OCI-LY3 (cell line): ENCODE measurements at regions not wholly inside any gene's neighbourhood (a gene's known extent, or its start where the extent isn't known, plus 50 kb on each side); places are given as distances from the start of the nearest gene placed in this dataset.

Source experiments
- H2AFZ ChIP-seq: fragments of 200-600, 300-600 bp; shearing (Covaris generic); 2 replicates; pipeline ENCODE4 v1.6.0; 2014; ENCODE audit warnings: antibody characterized with exemption, low read depth, low read length
- H3K27ac ChIP-seq: fragments of 200-600, 300-600 bp; sonication (generic); 2 replicates; pipeline ENCODE4 v1.5.1; 2014; ENCODE audit warnings: mild to moderate bottlenecking, low read length, moderate library complexity, mixed read lengths
- H3K27me3 ChIP-seq: fragments of 200-600, 300-600 bp; sonication (generic); 2 replicates; pipeline ENCODE4 v1.6.1; 2014; ENCODE audit warnings: low read depth, low read length, mixed read lengths
- H3K36me3 ChIP-seq: fragments of 200-600, 300-600 bp; sonication (generic); replicated peaks from 2 replicates; pipeline ENCODE3; 2014; ENCODE audit warnings: low read depth, low read length, mixed read lengths
- H3K4me1 ChIP-seq: fragments of 300-600, 200-600 bp; sonication (generic); 2 replicates; pipeline ENCODE4 v1.6.1; 2014; ENCODE audit warnings: low read length, mixed read lengths
- H3K4me2 ChIP-seq: fragments of 200-600, 300-600 bp; sonication (generic); 2 replicates; pipeline ENCODE4 v1.6.1; 2014; ENCODE audit warnings: low read length, mixed read lengths
- H3K4me3 ChIP-seq: fragments of 300-600, 200-600 bp; sonication (generic); 2 replicates; pipeline ENCODE4 v1.5.1; 2014; ENCODE audit warnings: antibody characterized with exemption, mild to moderate bottlenecking, low read length, moderate library complexity
- H3K79me2 ChIP-seq: fragments of 300-600, 200-600 bp; shearing (Covaris generic); 2 replicates; pipeline ENCODE4 v1.6.1; 2014; ENCODE audit warnings: mild to moderate bottlenecking, low read length, mixed read lengths
- H3K9ac ChIP-seq: fragments of 300-600, 200-600 bp; shearing (Covaris generic); 2 replicates; pipeline ENCODE4 v1.6.0; 2014; ENCODE audit warnings: mild to moderate bottlenecking, low read length, moderate library complexity
- H3K9me3 ChIP-seq: fragments of 200-600, 300-600 bp; shearing (Covaris generic); 2 replicates; pipeline ENCODE4 v1.6.1; 2014; ENCODE audit warnings: low read length, mixed read lengths; ENCODE audit not compliant: insufficient read depth
- H4K20me1 ChIP-seq: fragments of 200-600, 300-600 bp; sonication (generic); 2 replicates; pipeline ENCODE4 v1.6.1; 2016; ENCODE audit warnings: low read length, mixed read lengths; ENCODE audit not compliant: insufficient read depth
- CTCF ChIP-seq: fragments of 200-600, 300-600 bp; sonication (generic); IDR thresholded peaks from 2 replicates; pipeline ENCODE4 v1.5.1; 2014; ENCODE audit warnings: antibody characterized with exemption, low read length, low read depth
- EZH2phosphoT487 ChIP-seq: fragments of 200-600 bp; shearing (Covaris generic); IDR thresholded peaks from 2 replicates; pipeline ENCODE4 v1.6.1; 2018; ENCODE audit warnings: antibody characterized with exemption, mixed run types, low read depth

DNA sequence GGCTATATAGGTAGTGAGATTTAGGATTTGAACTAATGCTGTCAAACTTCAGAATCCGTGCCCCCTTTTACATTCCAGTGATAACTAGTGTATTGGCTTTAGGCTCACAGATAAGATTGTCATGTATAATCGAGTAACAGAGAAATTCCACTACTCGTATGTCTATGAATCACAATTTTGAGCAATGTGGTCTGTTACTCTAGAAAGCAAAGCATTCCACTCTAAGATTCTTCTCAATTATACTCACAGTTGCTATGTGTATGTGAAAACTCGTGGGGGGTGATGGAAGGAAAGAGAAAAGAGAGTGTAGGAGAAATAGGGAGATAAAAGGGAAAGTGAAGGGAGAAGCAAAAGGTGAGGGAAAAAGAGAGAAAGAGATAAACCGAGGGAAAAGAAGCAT is 1175.1 kb upstream of the GOT2 start:
- H3K27me3 ChIP-seq: no peaks in the 10 kb centered on the region
- H3K79me2 ChIP-seq: no peaks in the 10 kb centered on the region
- H3K9me3 ChIP-seq: no peaks in the 10 kb centered on the region
- H2AFZ ChIP-seq: no peak overlapping the region
- H3K36me3 ChIP-seq: no peaks in the 10 kb centered on the region
- H3K4me1 ChIP-seq: no peaks in the 10 kb centered on the region
- no peak overlapping the region for H3K4me3 ChIP-seq
- no peak overlapping the region for H3K9ac ChIP-seq
- no peaks in the 10 kb centered on the region for H4K20me1 ChIP-seq
- TF ChIP-seq CTCF (no peak), EZH2phosphoT487 (no peak)
- no peak overlapping the region for H3K4me2 ChIP-seq
- no peak overlapping the region for H3K27ac ChIP-seq

DNA sequence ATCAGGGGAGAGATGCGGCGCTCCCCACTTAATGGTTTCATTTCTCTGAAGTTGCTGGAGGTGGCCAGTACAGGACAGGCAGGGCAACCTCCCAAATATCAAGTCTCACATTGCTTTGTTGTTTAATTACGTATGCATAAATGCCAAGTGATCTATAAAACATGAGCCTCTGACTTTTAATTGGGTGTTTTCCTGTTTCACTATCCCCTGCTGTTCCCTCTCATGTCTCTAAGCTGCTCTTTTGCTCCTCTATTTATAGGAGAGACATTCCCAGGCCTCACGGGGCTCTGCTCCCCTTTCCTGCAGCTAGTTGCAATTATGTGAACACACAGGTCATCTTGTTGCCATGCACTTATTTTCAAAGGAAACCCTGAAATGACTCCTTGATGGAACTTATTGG is 1173.5 kb upstream of the GOT2 start:
- H3K9me3 ChIP-seq: no peaks in the 10 kb centered on the region
- no peaks in the 10 kb centered on the region for H3K4me1 ChIP-seq
- H2AFZ ChIP-seq: no peak overlapping the region
- no peaks in the 10 kb centered on the region for H3K27me3 ChIP-seq
- H3K79me2 ChIP-seq: no peaks in the 10 kb centered on the region
- TF ChIP-seq EZH2phosphoT487 (no peak), CTCF (no peak)
- no peak overlapping the region for H3K9ac ChIP-seq
- no peak overlapping the region for H3K27ac ChIP-seq
- H4K20me1 ChIP-seq: no peaks in the 10 kb centered on the region
- H3K4me3 ChIP-seq: no peak overlapping the region
- no peaks in the 10 kb centered on the region for H3K36me3 ChIP-seq
- H3K4me2 ChIP-seq: no peak overlapping the region

DNA sequence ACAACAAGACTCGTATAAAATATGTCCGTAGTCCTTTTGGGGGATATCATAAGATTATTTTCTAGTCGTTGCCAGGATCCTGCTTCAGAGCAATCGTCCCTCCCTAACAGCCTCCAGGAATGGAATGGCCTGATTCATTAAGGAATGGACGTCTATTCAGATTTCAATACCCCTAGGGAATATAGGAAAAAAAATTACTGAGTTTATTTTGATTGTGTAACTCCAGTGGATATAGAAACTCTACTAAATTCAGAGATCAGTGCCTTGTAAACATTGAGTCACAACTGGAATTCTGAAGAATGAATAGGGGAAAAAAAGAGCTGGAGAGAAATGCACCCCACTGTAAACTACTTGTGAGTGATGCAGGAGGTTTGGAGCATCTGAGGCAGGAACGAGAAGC is 1171.5 kb upstream of the GOT2 start:
- Histone ChIP-seq H2AFZ (no peak overlapping the region), H3K9ac (no peak overlapping the region), H3K4me3 (no peak overlapping the region), H3K27me3 (no peaks in the 10 kb centered on the region), H3K79me2 (no peaks in the 10 kb centered on the region), H3K4me2 (no peak overlapping the region), H3K9me3 (no peaks in the 10 kb centered on the region), H3K36me3 (no peaks in the 10 kb centered on the region), H4K20me1 (no peaks in the 10 kb centered on the region), H3K4me1 (no peaks in the 10 kb centered on the region), H3K27ac (no peak overlapping the region)
- TF ChIP-seq EZH2phosphoT487: no peak
- no peak for TF ChIP-seq CTCF

DNA sequence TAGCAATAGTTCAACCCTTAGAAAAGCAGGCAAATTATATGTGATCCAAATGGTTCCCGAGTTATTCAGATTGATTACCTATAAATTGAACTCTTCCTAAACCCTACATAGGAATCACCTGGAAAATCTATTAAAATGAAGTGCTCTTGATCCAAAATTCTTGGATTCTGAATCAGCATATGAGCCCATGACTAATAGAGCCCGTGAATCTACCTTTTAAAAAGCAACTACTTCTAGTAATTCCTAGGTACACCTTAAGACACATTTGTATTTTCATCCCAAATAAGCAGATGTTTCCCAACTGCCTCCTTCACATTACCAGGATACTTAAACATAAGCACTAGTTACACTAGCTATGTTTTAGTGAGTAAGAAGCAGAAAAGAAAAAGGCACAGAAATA is 1171.0 kb upstream of the GOT2 start:
- Histone ChIP-seq H3K36me3 (no peaks in the 10 kb centered on the region), H3K9me3 (no peaks in the 10 kb centered on the region), H4K20me1 (no peaks in the 10 kb centered on the region), H3K4me2 (no peak overlapping the region), H3K27me3 (no peaks in the 10 kb centered on the region), H3K9ac (no peak overlapping the region), H3K4me1 (peaks cover 2% of the 10 kb centered on the region), H3K27ac (no peak overlapping the region), H3K79me2 (no peaks in the 10 kb centered on the region), H2AFZ (no peak overlapping the region), H3K4me3 (no peak overlapping the region)
- TF ChIP-seq CTCF (no peak), EZH2phosphoT487 (no peak)
